GM12878 (cell line): ENCODE measurements at regions not wholly inside any gene's neighbourhood (a gene's known extent, or its start where the extent isn't known, plus 50 kb on each side); places are given as distances from the start of the nearest gene placed in this dataset.

Source experiments
- ATAC-seq: fragments of 200-7000 bp; cut with Tn5 transposase; 3 replicates; pipeline ENCODE4 v1.9.1; 2020; ENCODE audit warnings: mild to moderate bottlenecking, moderate library complexity
- BruUV-seq: library from RNA; stranded (reverse); fragments of 400-500 nt; replicated peaks from 2 replicates; lab custom pipeline; 2021; lab: Mats Ljungman, UMichigan
- CTCF ChIA-PET: fragments of 300-600 bp; sonication (Branson Sonifier 250); formaldehyde crosslinking; extraction: SDS; loops from one replicate; lab custom pipeline; 2021; ENCODE audit warnings: inconsistent platforms; lab: Yijun Ruan, JAX
- POLR2A ChIA-PET: fragments of 350-600 bp; formaldehyde crosslinking; extraction: SDS; loops from one replicate; lab custom pipeline; 2021; ENCODE audit warnings: inconsistent platforms; lab: Charles Lee
- RAD21 ChIA-PET: fragments of 300-600 bp; sonication (Branson Sonifier 250); formaldehyde crosslinking; loops from one replicate; lab custom pipeline; 2023; ENCODE audit warnings: antibody characterized with exemption; ENCODE audit not compliant: unreplicated experiment; lab: Charles Lee
- SMC1A ChIA-PET: fragments of 300-600 bp; sonication (Branson Sonifier 250); formaldehyde crosslinking; loops from one replicate; lab custom pipeline; 2023; ENCODE audit not compliant: unreplicated experiment, uncharacterized antibody; lab: Charles Lee
- DNase-seq: peaks from one replicate; pipeline ENCODE4 v3.0.0-alpha.2; 2011; ENCODE audit warnings: low read depth, low spot score
- FAIRE-seq: peaks from 3 replicates; lab custom pipeline; 2011; peaks lifted over from hg19 to GRCh38; lab: Jason Lieb, UNC
- H2AFZ ChIP-seq: 2 replicates; pipeline ENCODE4 v1.6.0; 2011; ENCODE audit warnings: low read depth, low read length, control low read depth; ENCODE audit not compliant: control insufficient read depth
- H3K27ac ChIP-seq: 2 replicates; pipeline ENCODE4 v1.5.1; 2011; ENCODE audit warnings: control low read depth; ENCODE audit not compliant: control insufficient read depth, insufficient read depth
- H3K27me3 ChIP-seq, 2 experiments: replicated peaks in 1 of 2; 2 replicates each; pipeline versions ENCODE4 v1.6.0 to v1.6.1; 2011; ENCODE audit warnings: low read length in 1 of 2; ENCODE audit not compliant: control insufficient read depth in 2 of 2, insufficient read depth in 2 of 2
- H3K36me3 ChIP-seq, 2 experiments: 2 replicates each; pipeline ENCODE4 v1.5.1; 2011; ENCODE audit warnings: low read length in 1 of 2; ENCODE audit not compliant: control insufficient read depth in 2 of 2, insufficient read depth in 2 of 2
- H3K4me1 ChIP-seq: 2 replicates; pipeline ENCODE4 v1.6.1; 2011; ENCODE audit warnings: mild to moderate bottlenecking, low read length, moderate library complexity, mixed read lengths; ENCODE audit not compliant: control insufficient read depth, insufficient read depth
- H3K4me2 ChIP-seq: 2 replicates; pipeline ENCODE4 v1.6.0; 2011; ENCODE audit warnings: control low read depth; ENCODE audit not compliant: control insufficient read depth, insufficient read depth
- H3K4me3 ChIP-seq: fragments of 200-600 bp; sonication (generic); 2 replicates; pipeline ENCODE4 v1.5.1; 2016
- H3K79me2 ChIP-seq: 2 replicates; pipeline ENCODE4 v1.6.0; 2011; ENCODE audit warnings: low read length; ENCODE audit not compliant: control insufficient read depth, insufficient read depth
- H3K9ac ChIP-seq: 2 replicates; pipeline ENCODE4 v1.8.0; 2011; ENCODE audit warnings: low read length, control low read depth, mixed read lengths; ENCODE audit not compliant: control insufficient read depth, insufficient read depth
- H3K9me3 ChIP-seq: replicated peaks from 3 replicates; pipeline ENCODE4 v1.5.1; 2011; ENCODE audit warnings: mild to moderate bottlenecking, low read length; ENCODE audit not compliant: control insufficient read depth, insufficient read depth
- H4K20me1 ChIP-seq: 2 replicates; pipeline ENCODE4 v1.6.0; 2011; ENCODE audit not compliant: control insufficient read depth, insufficient read depth
- BCLAF1 ChIP-seq: fragments of 450-650 bp; IDR thresholded peaks from 2 replicates; pipeline ENCODE4 v1.6.1; 2017; ENCODE audit warnings: antibody characterized with exemption, mild to moderate bottlenecking, moderate library complexity
- CTCF ChIP-seq, 3 experiments: IDR thresholded peaks in 2 of 3; conservative IDR thresholded peaks in 1 of 3; 2 replicates each; pipeline ENCODE4 v1.5.1; 2011; ENCODE audit warnings: low read depth in 3 of 3, low read length in 3 of 3, mild to moderate bottlenecking in 3 of 3, control low read depth in 2 of 3, moderate library complexity in 2 of 3, inconsistent platforms in 1 of 3, mixed read lengths in 1 of 3; ENCODE audit not compliant: control insufficient read depth in 2 of 3, insufficient read depth in 1 of 3; ENCODE audit errors: extremely low read depth in 1 of 3
- GABPA ChIP-seq: IDR thresholded peaks from 2 replicates; pipeline ENCODE4 v1.6.1; 2014; ENCODE audit warnings: antibody characterized with exemption, low read depth, mild to moderate bottlenecking, inconsistent platforms
- IKZF1 ChIP-seq: fragments of 450-650 bp; conservative IDR thresholded peaks from 2 replicates; pipeline ENCODE4 v1.6.1; 2017; ENCODE audit warnings: antibody characterized with exemption, mild to moderate bottlenecking
- MXI1 ChIP-seq: fragments of 150-350 bp; IDR thresholded peaks from 2 replicates; pipeline ENCODE4 v1.6.1; 2011; ENCODE audit warnings: low read depth, mild to moderate bottlenecking, inconsistent platforms, low read length, improper control_type of control experiment
- NFIC ChIP-seq: IDR thresholded peaks from 2 replicates; pipeline ENCODE4 v1.6.1; 2012; ENCODE audit warnings: low read depth, mild to moderate bottlenecking, inconsistent platforms, low read length, moderate library complexity
- NR2C1 ChIP-seq: fragments of 450-650 bp; IDR thresholded peaks from 2 replicates; pipeline ENCODE4 v1.6.1; 2017; ENCODE audit warnings: antibody characterized with exemption, mild to moderate bottlenecking, moderate library complexity
- RELA ChIP-seq: fragments of 450-650 bp; IDR thresholded peaks from 2 replicates; pipeline ENCODE4 v1.8.0; 2014; ENCODE audit warnings: borderline replicate concordance; ENCODE audit not compliant: partially characterized antibody
- SP1 ChIP-seq: IDR thresholded peaks from one replicate; pipeline ENCODE4 v1.6.1; 2011; ENCODE audit warnings: low read depth, low read length
- ZBTB40 ChIP-seq: fragments of 450-650 bp; IDR thresholded peaks from 2 replicates; pipeline ENCODE4 v1.6.1; 2016; ENCODE audit warnings: mild to moderate bottlenecking, moderate library complexity, borderline replicate concordance
- WGBS: methylation state at CpG from one replicate; pipeline ENCODE4 v1.1.6; 2016; ENCODE audit warnings: low lambda C conversion rate; ENCODE audit not compliant: insufficient replicate concordance, insufficient coverage; ENCODE audit errors: missing lambda C conversion rate; 5-methylcytosine and 5-hydroxymethylcytosine counted together
- in situ Hi-C: fragments of 300-500 bp; cut with MboI; formaldehyde crosslinking; loops from 9 replicates; pipeline ENCODE4 v1.14.3; 2018; ENCODE audit warnings: mixed read lengths
- intact Hi-C: fragments of 100-400 bp; cut with micrococcal nuclease; formaldehyde crosslinking; loops from one replicate; pipeline ENCODE4 v1.14.2; 2022; ENCODE audit not compliant: unreplicated experiment

DNA sequence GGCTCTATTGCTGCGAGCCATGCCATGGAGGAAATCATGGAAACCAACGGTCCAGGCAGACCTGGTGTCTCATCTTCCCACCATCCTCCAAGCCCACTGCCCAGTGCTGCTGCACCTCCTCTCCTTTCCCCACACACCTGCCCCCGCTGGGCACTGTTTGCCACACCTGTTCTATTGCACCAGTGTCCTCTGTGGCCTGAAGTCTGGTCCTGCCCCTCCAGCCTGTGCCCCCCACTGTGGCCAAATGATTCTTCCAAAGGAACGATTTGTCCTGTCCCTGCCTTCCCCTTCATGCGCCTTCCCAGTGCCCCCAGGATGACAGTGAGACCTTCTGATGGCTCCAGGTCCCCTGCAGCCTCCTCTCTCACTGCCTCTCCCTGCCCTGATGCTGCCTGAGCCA is 101.9 kb upstream of the TWIST2 start:
- POLR2A ChIA-PET, result no interaction called here
- in situ Hi-C loops (no loop called here), intact Hi-C loops (no loop called here)
- Histone ChIP-seq H3K79me2 (no peaks in the 10 kb centered on the region), H4K20me1 (no peaks in the 10 kb centered on the region), H2AFZ (no peak overlapping the region), H3K4me3 (no peak overlapping the region), H3K4me2 (no peak overlapping the region), H3K9ac (no peak overlapping the region), H3K9me3 (no peaks in the 10 kb centered on the region; the same call in 2 of the 3 replicates), H3K27me3 (no peaks in the 10 kb centered on the region), H3K36me3 (no peaks in the 10 kb centered on the region), H3K27ac (no peak overlapping the region), H3K4me1 (no peaks in the 10 kb centered on the region)
- TF ChIP-seq NR2C1, result no peak
- TF ChIP-seq IKZF1, result no peak
- TF ChIP-seq GABPA, result no peak
- no peak for TF ChIP-seq MXI1
- TF ChIP-seq BCLAF1, result no peak
- TF ChIP-seq SP1, result no peak
- no peak for TF ChIP-seq RELA
- no peak for TF ChIP-seq NFIC
- no peak for TF ChIP-seq CTCF (IDR thresholded peaks at IDR 0.05 in 2 of 3, conservative IDR thresholded peaks at IDR 0.05 in 1 of 3; ENCODE audit: control insufficient read depth in 2 of 3, extremely low read depth in 1 of 3, insufficient read depth in 1 of 3, low read depth in 3 of 3, low read length in 3 of 3)
- no peak for TF ChIP-seq ZBTB40
- CTCF ChIA-PET, result no interaction called here
- DNase-seq, result no peak
- WGBS, result 21% methylated on average over 5 of the region's 5 CpGs
- SMC1A ChIA-PET, result no interaction called here
- no TSS peak for BruUV-seq
- ATAC-seq, result no peak
- FAIRE-seq, result no peak
- RAD21 ChIA-PET, result no interaction called here
